GM23338 (cell line): ENCODE measurements at regions not wholly inside any gene's neighbourhood (a gene's known extent, or its start where the extent isn't known, plus 50 kb on each side); places are given as distances from the start of the nearest gene placed in this dataset.

Experiments
- ATAC-seq: fragments of 200-7000 bp; cut with Tn5 transposase; 3 replicates; pipeline ENCODE4 v1.9.1; 2020
- DNase-seq: peaks from one replicate; pipeline ENCODE4 v3.0.0-alpha.2; 2015; ENCODE audit warnings: low spot score
- H2AFZ ChIP-seq: fragments of 200-600 bp; sonication (generic); 2 replicates; pipeline ENCODE4 v1.8.0; 2016; ENCODE audit warnings: antibody characterized with exemption, mild to moderate bottlenecking, moderate library complexity
- H3F3A ChIP-seq: fragments of 200-600 bp; sonication (generic); replicated peaks from 2 replicates; pipeline ENCODE4 v1.8.0; 2017; ENCODE audit warnings: antibody characterized with exemption, mixed run types, low read depth
- H3K27ac ChIP-seq: fragments of 200-600 bp; sonication (generic); 2 replicates; pipeline ENCODE4 v1.6.1; 2016; ENCODE audit warnings: low read depth
- H3K27me3 ChIP-seq: fragments of 200-600 bp; sonication (generic); 2 replicates; pipeline ENCODE4 v1.8.0; 2016; ENCODE audit warnings: mild to moderate bottlenecking, mixed run types, moderate library complexity; ENCODE audit not compliant: insufficient read depth
- H3K36me3 ChIP-seq: fragments of 200-600 bp; sonication (generic); 2 replicates; pipeline ENCODE4 v1.8.0; 2016; ENCODE audit warnings: mild to moderate bottlenecking; ENCODE audit not compliant: insufficient read depth
- H3K4me1 ChIP-seq: fragments of 200-600 bp; sonication (generic); 2 replicates; pipeline ENCODE4 v1.8.0; 2016; ENCODE audit warnings: mild to moderate bottlenecking, moderate library complexity; ENCODE audit not compliant: insufficient read depth
- H3K4me2 ChIP-seq: fragments of 200-600 bp; sonication (generic); 2 replicates; pipeline ENCODE4 v1.7.1; 2017; ENCODE audit warnings: mixed run types
- H3K4me3 ChIP-seq: fragments of 200-600 bp; sonication (generic); 2 replicates; pipeline ENCODE4 v1.6.1; 2016; ENCODE audit warnings: mixed run types
- H3K79me2 ChIP-seq: fragments of 200-600 bp; sonication (generic); replicated peaks from 2 replicates; pipeline ENCODE4 v1.8.0; 2017; ENCODE audit warnings: mild to moderate bottlenecking; ENCODE audit not compliant: insufficient read depth
- H3K9me2 ChIP-seq: fragments of 200-600 bp; sonication (generic); 2 replicates; pipeline ENCODE4 v1.8.0; 2017; ENCODE audit not compliant: insufficient read depth
- H4K20me1 ChIP-seq: fragments of 200-600 bp; sonication (generic); replicated peaks from 2 replicates; pipeline ENCODE4 v1.8.0; 2017; ENCODE audit warnings: mild to moderate bottlenecking; ENCODE audit not compliant: insufficient read depth
- H3K27ac Mint-ChIP-seq: 2 replicates; pipeline ENCODE4 v1.8.0; 2020; ENCODE audit warnings: inconsistent platforms, mild to moderate bottlenecking, moderate library complexity, mixed read lengths
- H3K27me3 Mint-ChIP-seq: 3 replicates; pipeline ENCODE4 v1.8.0; 2022; ENCODE audit warnings: low read depth, mild to moderate bottlenecking, moderate library complexity, mixed read lengths, inconsistent platforms; ENCODE audit not compliant: insufficient read depth, poor library complexity
- H3K36me3 Mint-ChIP-seq: 3 replicates; pipeline ENCODE4 v1.8.0; 2021; ENCODE audit warnings: low read depth, mild to moderate bottlenecking, inconsistent platforms, moderate library complexity, mixed read lengths
- H3K4me1 Mint-ChIP-seq: 3 replicates; pipeline ENCODE4 v1.8.0; 2020; ENCODE audit warnings: mild to moderate bottlenecking, inconsistent platforms, mixed read lengths
- H3K4me3 Mint-ChIP-seq: 3 replicates; pipeline ENCODE4 v1.8.0; 2021; ENCODE audit warnings: moderate library complexity, mild to moderate bottlenecking, inconsistent platforms, mixed read lengths
- H3K9me3 Mint-ChIP-seq: 3 replicates; pipeline ENCODE4 v1.8.0; 2020; ENCODE audit warnings: moderate library complexity, mild to moderate bottlenecking, inconsistent platforms, mixed read lengths
- CREB1 ChIP-seq: fragments of 250-450 bp; sonication (Bioruptor Pico); IDR thresholded peaks from 2 replicates; pipeline ENCODE4 v1.5.0; 2020; ENCODE audit warnings: low read depth, mild to moderate bottlenecking, moderate library complexity
- ETS1 ChIP-seq: IDR thresholded peaks from 2 replicates; pipeline ENCODE4 v1.6.1; 2016; ENCODE audit warnings: antibody characterized with exemption
- EZH2 ChIP-seq: fragments of 200-600 bp; sonication (generic); IDR thresholded peaks from one replicate; pipeline ENCODE4 v1.8.0; 2017; ENCODE audit warnings: antibody characterized with exemption, mild to moderate bottlenecking, low read depth; ENCODE audit not compliant: unreplicated experiment
- EZH2phosphoT487 ChIP-seq: fragments of 200-600 bp; sonication (generic); IDR thresholded peaks from one replicate; pipeline ENCODE4 v1.8.1; 2018; ENCODE audit warnings: antibody characterized with exemption; ENCODE audit not compliant: unreplicated experiment
- JUNB ChIP-seq: IDR thresholded peaks from one replicate; pipeline ENCODE4 v1.6.1; 2016; ENCODE audit warnings: antibody characterized with exemption; ENCODE audit not compliant: unreplicated experiment
- NANOG ChIP-seq: IDR thresholded peaks from 2 replicates; pipeline ENCODE4 v1.6.1; 2016; ENCODE audit warnings: antibody characterized with exemption, borderline replicate concordance
- POLR2AphosphoS5 ChIP-seq: IDR thresholded peaks from 2 replicates; pipeline ENCODE4 v1.6.1; 2016; ENCODE audit warnings: antibody characterized with exemption, low read depth
- REST ChIP-seq: IDR thresholded peaks from one replicate; pipeline ENCODE4 v1.6.1; 2018; ENCODE audit warnings: antibody characterized with exemption; ENCODE audit not compliant: unreplicated experiment
- STAT1 ChIP-seq: IDR thresholded peaks from one replicate; pipeline ENCODE4 v1.6.1; 2016; ENCODE audit warnings: antibody characterized with exemption; ENCODE audit not compliant: unreplicated experiment
- ZNF114 ChIP-seq: fragments of 250-450 bp; sonication (Bioruptor Pico); IDR thresholded peaks from 2 replicates; pipeline ENCODE4 v1.5.0; 2020; ENCODE audit warnings: mild to moderate bottlenecking, moderate library complexity
- ZNF331 ChIP-seq: fragments of 250-450 bp; sonication (Bioruptor Pico); IDR thresholded peaks from 2 replicates; pipeline ENCODE4 v1.5.0; 2020; ENCODE audit warnings: low read depth, mild to moderate bottlenecking, moderate library complexity
- TF ChIP-seq, protein P1 (sequence below): fragments of 250-450 bp; sonication (Bioruptor Pico); IDR thresholded peaks from 2 replicates; pipeline ENCODE4 v1.5.0; 2020; ENCODE audit warnings: mild to moderate bottlenecking, moderate library complexity
- TF ChIP-seq, protein P2 (sequence below), 2 experiments: fragments of 200-600 bp in 1 of 2; sonication (generic) in 1 of 2; conservative IDR thresholded peaks; 2 replicates each; pipeline versions ENCODE4 v1.5.1 to v1.6.1; 2016 to 2017; ENCODE audit warnings: antibody characterized with exemption in 2 of 2, low read depth in 2 of 2, mild to moderate bottlenecking in 2 of 2, moderate library complexity in 1 of 2

DNA sequence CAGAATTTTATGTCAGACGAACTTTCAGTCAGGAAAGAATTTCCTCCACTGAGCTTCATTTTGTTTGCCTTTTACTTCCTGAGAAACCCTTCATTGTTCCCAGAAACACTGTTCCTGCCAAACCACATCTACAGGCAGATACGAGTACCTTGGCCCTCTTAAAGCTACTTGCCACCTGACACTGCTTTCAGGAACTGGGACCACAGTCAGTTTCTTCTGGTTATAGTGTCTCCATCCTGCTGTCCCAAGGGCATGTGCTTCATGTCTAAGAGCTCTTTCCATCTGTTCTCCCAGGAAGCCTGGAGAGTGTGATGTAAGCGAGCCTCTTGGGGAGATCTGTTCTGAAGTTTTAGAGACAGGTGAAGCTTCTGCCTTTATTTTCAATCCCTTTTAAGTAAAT, 161.7 kb upstream of the PLEKHA5 start:
- H3K4me1 Mint-ChIP-seq, result peaks cover 41% of the 10 kb centered on the region
- peaks cover 10% of the 10 kb centered on the region for H3K27me3 Mint-ChIP-seq
- no peaks in the 10 kb centered on the region for H3K27me3 ChIP-seq
- no peak overlapping the region for H3K27ac ChIP-seq
- DNase-seq, result no peak
- H3K79me2 ChIP-seq, result no peaks in the 10 kb centered on the region
- TF ChIP-seq POLR2AphosphoS5 (no peak), CREB1 (CRISPR knock-in tag) (no peak), REST (no peak), STAT1 (no peak), JUNB (no peak), ETS1 (no peak), ZNF114 (CRISPR knock-in tag) (no peak), EZH2 (no peak), NANOG (no peak), EZH2phosphoT487 (no peak), ZNF331 (no peak)
- TF ChIP-seq, protein P1, sequence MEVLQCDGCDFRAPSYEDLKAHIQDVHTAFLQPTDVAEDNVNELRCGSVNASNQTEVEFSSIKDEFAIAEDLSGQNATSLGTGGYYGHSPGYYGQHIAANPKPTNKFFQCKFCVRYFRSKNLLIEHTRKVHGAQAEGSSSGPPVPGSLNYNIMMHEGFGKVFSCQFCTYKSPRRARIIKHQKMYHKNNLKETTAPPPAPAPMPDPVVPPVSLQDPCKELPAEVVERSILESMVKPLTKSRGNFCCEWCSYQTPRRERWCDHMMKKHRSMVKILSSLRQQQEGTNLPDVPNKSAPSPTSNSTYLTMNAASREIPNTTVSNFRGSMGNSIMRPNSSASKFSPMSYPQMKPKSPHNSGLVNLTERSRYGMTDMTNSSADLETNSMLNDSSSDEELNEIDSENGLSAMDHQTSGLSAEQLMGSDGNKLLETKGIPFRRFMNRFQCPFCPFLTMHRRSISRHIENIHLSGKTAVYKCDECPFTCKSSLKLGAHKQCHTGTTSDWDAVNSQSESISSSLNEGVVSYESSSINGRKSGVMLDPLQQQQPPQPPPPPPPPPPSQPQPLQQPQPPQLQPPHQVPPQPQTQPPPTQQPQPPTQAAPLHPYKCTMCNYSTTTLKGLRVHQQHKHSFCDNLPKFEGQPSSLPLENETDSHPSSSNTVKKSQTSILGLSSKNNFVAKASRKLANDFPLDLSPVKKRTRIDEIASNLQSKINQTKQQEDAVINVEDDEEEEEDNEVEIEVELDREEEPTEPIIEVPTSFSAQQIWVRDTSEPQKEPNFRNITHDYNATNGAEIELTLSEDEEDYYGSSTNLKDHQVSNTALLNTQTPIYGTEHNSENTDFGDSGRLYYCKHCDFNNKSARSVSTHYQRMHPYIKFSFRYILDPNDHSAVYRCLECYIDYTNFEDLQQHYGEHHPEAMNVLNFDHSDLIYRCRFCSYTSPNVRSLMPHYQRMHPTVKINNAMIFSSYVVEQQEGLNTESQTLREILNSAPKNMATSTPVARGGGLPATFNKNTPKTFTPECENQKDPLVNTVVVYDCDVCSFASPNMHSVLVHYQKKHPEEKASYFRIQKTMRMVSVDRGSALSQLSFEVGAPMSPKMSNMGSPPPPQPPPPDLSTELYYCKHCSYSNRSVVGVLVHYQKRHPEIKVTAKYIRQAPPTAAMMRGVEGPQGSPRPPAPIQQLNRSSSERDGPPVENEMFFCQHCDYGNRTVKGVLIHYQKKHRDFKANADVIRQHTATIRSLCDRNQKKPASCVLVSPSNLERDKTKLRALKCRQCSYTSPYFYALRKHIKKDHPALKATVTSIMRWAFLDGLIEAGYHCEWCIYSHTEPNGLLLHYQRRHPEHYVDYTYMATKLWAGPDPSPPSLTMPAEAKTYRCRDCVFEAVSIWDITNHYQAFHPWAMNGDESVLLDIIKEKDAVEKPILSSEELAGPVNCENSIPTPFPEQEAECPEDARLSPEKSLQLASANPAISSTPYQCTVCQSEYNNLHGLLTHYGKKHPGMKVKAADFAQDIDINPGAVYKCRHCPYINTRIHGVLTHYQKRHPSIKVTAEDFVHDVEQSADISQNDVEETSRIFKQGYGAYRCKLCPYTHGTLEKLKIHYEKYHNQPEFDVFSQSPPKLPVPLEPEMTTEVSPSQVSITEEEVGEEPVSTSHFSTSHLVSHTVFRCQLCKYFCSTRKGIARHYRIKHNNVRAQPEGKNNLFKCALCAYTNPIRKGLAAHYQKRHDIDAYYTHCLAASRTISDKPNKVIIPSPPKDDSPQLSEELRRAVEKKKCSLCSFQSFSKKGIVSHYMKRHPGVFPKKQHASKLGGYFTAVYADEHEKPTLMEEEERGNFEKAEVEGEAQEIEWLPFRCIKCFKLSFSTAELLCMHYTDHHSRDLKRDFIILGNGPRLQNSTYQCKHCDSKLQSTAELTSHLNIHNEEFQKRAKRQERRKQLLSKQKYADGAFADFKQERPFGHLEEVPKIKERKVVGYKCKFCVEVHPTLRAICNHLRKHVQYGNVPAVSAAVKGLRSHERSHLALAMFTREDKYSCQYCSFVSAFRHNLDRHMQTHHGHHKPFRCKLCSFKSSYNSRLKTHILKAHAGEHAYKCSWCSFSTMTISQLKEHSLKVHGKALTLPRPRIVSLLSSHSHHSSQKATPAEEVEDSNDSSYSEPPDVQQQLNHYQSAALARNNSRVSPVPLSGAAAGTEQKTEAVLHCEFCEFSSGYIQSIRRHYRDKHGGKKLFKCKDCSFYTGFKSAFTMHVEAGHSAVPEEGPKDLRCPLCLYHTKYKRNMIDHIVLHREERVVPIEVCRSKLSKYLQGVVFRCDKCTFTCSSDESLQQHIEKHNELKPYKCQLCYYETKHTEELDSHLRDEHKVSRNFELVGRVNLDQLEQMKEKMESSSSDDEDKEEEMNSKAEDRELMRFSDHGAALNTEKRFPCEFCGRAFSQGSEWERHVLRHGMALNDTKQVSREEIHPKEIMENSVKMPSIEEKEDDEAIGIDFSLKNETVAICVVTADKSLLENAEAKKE, result no peak
- TF ChIP-seq, protein P2, sequence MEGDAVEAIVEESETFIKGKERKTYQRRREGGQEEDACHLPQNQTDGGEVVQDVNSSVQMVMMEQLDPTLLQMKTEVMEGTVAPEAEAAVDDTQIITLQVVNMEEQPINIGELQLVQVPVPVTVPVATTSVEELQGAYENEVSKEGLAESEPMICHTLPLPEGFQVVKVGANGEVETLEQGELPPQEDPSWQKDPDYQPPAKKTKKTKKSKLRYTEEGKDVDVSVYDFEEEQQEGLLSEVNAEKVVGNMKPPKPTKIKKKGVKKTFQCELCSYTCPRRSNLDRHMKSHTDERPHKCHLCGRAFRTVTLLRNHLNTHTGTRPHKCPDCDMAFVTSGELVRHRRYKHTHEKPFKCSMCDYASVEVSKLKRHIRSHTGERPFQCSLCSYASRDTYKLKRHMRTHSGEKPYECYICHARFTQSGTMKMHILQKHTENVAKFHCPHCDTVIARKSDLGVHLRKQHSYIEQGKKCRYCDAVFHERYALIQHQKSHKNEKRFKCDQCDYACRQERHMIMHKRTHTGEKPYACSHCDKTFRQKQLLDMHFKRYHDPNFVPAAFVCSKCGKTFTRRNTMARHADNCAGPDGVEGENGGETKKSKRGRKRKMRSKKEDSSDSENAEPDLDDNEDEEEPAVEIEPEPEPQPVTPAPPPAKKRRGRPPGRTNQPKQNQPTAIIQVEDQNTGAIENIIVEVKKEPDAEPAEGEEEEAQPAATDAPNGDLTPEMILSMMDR (conservative IDR thresholded peaks at IDR 0.05; ENCODE audit: low read depth in 2 of 2), result no peak
- H3F3A ChIP-seq, result no peaks in the 10 kb centered on the region
- ATAC-seq, result no peak
- H3K36me3 ChIP-seq, result no peaks in the 10 kb centered on the region
- no peak overlapping the region for H3K27ac Mint-ChIP-seq
- no peak overlapping the region for H2AFZ ChIP-seq
- H3K9me3 Mint-ChIP-seq, result no peaks in the 10 kb centered on the region
- H3K4me1 ChIP-seq, result peaks cover 36% of the 10 kb centered on the region
- no peaks in the 10 kb centered on the region for H3K36me3 Mint-ChIP-seq
- no peak overlapping the region for H3K4me3 Mint-ChIP-seq
- H4K20me1 ChIP-seq, result no peaks in the 10 kb centered on the region
- no peaks in the 10 kb centered on the region; the same call in 1 of the 2 replicates for H3K9me2 ChIP-seq
- no peak overlapping the region for H3K4me3 ChIP-seq
- H3K4me2 ChIP-seq, result no peak overlapping the region
